ENCODE measurements at regions not wholly inside any gene's neighbourhood (a gene's known extent, or its start where the extent isn't known, plus 50 kb on each side); places are given as distances from the start of the nearest gene placed in this dataset.

DNA sequence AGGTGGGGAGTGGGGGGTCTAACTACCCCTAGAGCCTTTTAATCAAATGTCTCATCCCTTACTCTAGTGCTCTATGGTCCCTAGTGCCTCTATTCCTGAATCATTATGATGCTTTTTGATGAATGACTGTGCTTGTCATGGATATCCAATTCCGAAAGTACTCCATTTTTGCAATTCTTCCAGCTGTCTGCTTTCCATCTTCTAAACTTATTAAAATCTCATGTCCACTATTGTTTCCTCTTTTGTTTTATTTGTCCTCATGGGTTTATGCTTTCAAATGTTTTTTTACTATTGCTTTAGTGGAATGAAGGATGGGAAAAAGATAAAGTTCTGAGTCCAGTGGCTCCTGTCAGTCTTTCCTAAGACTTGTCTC, 77.2 kb upstream of the KCNMB2 start:
- no peak for DNase-seq (ENCODE audit: low spot score)

DNA sequence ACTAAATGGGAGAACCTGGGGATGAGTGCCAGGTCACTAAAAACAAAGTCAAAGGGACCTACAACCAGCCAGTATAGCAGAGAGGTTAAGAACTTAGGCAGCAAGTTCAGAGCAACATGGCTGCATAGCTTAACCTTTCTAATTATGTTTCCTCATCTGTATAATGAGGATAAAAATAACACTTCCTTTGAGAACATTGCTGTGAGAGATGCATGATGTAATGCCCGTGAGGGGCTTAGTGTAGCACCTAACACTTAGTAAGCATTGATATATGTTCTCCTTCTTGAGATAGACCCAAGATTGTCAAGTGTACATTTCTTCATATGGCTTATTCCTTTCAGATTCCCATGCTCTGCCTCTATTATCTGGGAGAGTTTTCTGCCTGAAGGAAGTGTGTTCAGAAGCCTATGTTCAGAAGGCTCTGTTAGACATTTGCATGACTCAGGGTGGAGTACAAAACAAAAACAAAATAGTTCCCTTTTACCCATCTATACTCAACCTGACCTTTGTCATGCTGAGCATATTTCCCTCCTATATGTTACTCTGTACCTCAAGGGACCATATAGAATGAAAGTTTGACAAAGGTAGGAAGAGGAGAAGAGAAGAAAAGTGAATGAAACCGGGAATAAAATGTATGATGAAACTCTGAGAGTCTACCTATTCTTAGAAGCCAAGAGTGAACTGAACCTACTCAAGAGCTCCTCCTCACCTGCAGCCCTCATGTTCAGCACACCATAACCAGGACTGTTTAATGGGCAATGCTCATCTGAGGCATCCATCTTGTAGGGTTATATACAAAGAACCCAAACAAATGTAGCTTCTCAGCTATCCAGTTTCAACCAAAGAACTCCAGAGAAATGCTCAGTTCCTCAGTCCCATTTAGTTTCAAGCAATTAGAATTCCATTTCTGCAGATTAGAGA, 70.7 kb upstream of the KCNMB2 start:
- DNase-seq (ENCODE audit: low spot score): no peak

DNA sequence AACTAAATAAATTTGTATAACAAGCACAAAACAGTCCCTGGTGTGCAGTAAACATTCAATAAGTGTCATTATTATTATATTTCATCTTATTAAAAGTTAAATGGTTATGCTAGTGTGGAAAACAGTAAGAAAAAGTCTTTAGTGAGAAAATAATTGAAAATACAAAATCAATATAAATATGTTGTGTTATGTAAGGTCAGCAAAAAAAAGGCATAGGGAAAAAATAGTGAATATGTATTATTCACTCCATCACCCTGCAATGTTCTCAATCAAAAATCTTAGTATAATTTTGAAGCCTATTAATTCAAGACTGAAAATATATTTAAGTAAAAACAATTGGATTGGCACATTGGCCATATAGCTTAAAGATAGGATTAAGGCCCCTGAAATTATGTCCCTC, 63.3 kb upstream of the KCNMB2 start:
- DNase-seq (ENCODE audit: low spot score): no peak

DNA sequence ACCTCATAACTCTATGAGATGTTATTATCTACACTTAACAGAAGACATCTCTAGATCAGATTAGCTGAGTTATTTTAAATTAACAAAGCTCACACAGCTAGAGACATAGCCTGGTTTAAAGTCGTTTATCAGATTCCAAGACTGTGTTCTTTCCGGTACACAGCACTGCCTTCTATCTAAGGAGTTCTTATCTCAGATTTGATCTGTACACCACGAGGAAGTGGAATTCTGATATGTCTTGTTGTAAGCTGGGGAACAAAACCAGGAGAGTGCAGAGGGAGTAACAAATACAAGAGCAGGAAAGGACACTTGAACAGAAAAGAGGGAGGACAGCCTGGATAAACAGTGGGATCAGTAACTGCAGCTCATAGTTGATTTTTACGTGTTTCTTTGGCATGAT, 61.7 kb upstream of the KCNMB2 start:
- no peak for DNase-seq (ENCODE audit: low spot score)

DNA sequence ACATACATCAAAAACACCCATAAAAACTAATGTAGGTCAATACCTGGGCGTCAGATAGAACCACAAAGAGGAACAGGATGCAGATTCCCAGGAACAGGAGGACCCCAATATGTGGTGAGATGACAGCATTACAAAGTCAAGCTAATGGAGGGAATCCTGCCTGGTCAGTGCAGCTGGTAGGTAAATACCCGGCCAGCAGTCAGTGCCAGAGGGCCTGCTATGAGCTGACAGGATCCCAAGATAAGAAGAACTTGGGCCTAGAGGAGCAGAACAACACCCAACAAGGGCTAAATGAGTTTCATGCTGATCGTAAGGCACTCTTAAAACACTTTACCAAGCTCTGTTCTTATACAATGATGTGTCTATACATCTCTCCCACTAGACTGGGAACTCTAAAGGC, 61.2 kb upstream of the KCNMB2 start:
- DNase-seq (ENCODE audit: low spot score): no peak

DNA sequence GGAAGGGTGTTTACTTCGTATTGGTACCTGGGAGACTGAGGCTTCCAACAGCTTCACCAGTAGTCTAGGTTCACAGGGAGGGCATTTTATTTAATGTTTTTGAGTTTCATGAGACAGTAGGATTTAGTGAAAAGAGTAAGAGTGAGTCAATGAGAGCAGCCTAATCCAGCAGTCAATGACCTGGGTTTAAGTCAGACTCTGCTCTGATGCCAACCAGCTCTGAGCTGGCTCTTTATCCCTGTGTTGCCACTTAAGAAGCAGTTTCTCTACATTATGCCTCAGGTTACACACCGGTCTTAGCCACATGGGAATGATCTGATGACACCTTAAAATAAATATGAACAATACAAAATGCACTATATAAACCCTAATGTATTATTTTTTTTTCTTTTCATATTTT, 59.4 kb upstream of the KCNMB2 start:
- no peak for DNase-seq (ENCODE audit: low spot score)

DNA sequence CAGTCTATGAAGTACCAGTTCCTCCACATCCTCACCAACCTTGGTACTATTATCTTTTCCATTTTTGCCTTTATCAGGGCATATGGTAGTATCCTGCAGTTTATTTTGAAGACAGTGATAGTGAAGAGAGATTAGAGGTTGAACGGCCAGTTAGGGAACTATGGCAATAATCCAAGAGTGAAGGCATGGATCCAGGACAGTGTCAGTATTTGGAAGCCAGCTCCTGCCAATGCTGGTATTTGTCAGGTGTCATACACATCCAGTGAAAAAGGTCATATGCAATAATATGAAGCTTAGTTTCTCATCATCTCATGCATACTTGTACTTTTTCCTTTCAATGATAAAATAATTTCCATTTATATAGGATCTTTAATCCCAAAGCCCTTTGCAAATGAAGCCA, 56.8 kb upstream of the KCNMB2 start:
- no peak for DNase-seq (ENCODE audit: low spot score)

DNA sequence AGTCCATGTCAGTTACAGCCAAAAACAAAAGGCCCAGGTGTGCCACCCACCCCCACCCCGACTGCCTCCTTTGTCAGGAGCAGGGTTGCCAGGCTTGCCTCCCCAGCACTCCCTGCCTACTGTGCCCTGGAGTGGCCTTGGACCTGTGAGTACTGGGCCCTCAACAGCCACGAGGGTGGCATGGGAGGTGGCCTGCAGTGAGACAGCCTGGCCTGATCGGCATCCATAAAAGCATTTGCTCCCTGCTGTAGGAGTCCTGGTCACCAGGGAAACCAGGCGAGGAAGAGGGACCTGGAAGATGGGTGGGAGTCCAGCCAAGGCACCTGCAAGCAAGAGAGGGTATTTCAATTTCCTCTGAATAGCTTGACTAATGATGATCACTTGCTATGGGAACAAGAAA, 56.4 kb upstream of the KCNMB2 start:
- no peak for DNase-seq (ENCODE audit: low spot score)

DNA sequence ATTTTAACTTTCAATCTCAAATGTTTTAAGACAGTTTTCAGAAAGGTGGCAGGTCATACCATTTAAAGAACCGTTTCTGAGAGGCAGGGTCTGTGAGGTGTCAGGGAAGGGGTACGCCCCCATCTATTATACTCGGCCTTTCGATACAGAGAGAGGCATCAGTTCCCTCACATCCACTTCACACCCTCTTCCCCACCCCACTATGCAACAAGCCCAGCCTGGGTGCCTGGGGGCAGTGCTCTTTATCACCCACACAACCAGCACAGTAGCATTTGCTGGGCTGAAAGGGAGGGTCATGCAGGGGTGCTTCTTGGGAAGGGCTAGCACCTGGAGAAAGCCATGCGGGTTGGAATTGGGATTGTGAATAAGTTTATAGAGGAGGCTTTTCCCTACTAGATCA, 56.0 kb upstream of the KCNMB2 start:
- no peak for DNase-seq (ENCODE audit: low spot score)

DNA sequence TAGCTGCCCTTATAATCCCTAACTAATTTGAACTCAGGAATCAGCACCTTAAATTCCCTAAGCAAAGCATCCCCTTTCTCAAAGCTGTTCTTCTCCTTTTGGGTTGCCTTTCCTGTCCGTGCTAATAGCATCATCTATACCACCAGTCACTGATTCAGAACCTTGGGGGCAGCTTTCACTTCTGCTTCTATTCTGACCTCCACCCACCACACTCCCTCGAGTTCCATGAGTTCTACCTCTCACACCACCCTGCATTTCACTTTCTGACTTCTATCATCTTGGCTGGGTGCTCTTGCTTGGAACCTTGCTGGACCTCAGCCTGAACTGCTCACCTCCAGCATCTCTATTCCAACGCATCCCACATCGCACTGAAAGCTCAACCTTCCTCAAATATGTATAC, 55.4 kb upstream of the KCNMB2 start:
- DNase-seq (ENCODE audit: low spot score): no peak

DNA sequence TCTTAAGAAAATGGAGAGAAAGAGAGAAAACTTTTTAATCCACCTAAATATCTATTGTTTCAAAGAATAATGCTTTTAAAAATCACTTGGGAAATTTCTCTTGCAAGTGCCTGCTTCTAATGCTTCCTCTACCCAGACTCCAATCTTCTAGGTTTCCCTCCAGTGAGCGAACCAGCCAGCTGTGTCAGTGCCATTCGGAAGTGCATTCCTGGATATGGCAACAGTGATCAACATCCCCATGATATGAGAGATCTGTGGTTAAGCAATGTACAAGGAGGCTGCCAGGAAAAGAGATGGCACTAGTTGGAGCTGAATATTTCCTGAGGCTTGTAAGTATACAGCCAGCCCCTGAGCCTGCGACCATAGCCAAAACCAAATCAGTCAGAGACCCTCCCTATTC, 53.3 kb upstream of the KCNMB2 start:
- DNase-seq (ENCODE audit: low spot score): no peak

DNA sequence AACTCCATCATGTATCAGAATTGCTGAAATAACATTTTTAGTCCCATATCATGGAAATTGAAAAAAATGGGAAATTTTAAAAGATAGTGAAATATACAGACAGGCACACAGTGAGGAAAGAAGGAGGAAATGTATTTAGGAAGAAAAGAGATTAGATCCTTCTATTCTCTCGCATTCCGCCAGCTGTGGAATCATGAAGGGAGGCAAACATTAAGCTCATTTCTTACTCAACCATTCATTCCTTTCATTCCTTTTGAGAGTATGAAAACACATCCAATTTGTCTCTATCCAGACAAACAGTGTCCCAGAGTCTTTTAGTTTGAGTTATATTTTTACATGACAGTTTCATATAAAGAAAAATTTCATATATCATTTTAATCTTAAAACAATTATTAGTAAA, 52.5 kb upstream of the KCNMB2 start:
- no peak for DNase-seq (ENCODE audit: low spot score)

DNA sequence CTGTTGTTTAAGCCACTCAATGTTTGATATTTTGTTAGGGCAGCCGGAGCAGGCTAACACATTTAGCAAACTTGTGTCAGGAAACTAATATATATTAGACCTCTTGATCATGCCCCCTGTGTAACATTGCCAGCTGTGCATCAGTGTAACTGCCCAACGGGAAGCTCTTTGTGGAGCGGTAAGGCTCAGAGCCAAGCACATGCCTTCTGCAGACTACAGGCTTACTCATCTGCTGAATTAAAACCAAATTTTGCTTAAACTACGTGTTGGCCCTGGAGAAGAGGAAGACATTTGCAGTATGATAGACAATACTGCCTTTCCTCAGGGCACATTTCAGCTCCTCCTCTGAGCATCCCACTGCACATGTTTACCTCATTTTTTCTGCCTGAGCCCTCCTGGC, 50.5 kb upstream of the KCNMB2 start:
- no peak for DNase-seq (ENCODE audit: low spot score)
